Lower leg skin (tissue), 4 donors: ENCODE measurements at regions not wholly inside any gene's neighbourhood (a gene's known extent, or its start where the extent isn't known, plus 50 kb on each side); places are given as distances from the start of the nearest gene placed in this dataset.
"Not testable (repeated sequence)": the region's sequence is repeated elsewhere in the genome, so short reads cannot be mapped to it uniquely, and the experiment has no call there.

ENCODE experiments used
- DNase-seq, 2 donors: peaks; one replicate each; pipeline ENCODE4 v3.0.0-alpha.2; 2019; ENCODE audit warnings: low spot score in 2 of 2
- H3K4me3 ChIP-seq: fragments of 200-600 bp; sonication (generic); 2 replicates; pipeline ENCODE4 v1.5.1; 2017; ENCODE audit warnings: mild to moderate bottlenecking, low read depth; ENCODE audit not compliant: poor library complexity, severe bottlenecking
- POLR2A ChIP-seq, 2 donors: fragments of 450-650 bp; IDR thresholded peaks; one replicate each; pipeline ENCODE4 v1.6.1; 2016 to 2017; ENCODE audit warnings: antibody characterized with exemption in 2 of 2, mild to moderate bottlenecking in 1 of 2, moderate library complexity in 1 of 2
- WGBS, 2 donors: methylation state at CpG; one replicate each; pipeline ENCODE4 v1.1.5; 2018; 5-methylcytosine and 5-hydroxymethylcytosine counted together
- intact Hi-C: fragments of 100-400 bp; cut with DNase I; formaldehyde crosslinking; loops from one replicate; pipeline ENCODE4 v1.15.0; 2023; ENCODE audit warnings: low total_unique reads
- TF ChIP-seq, protein P1 (sequence below), 3 donors: fragments of 450-650 bp; IDR thresholded peaks; one replicate each; pipeline ENCODE4 v1.5.1; 2016; ENCODE audit warnings: antibody characterized with exemption in 3 of 3, mild to moderate bottlenecking in 3 of 3, moderate library complexity in 2 of 3

DNA sequence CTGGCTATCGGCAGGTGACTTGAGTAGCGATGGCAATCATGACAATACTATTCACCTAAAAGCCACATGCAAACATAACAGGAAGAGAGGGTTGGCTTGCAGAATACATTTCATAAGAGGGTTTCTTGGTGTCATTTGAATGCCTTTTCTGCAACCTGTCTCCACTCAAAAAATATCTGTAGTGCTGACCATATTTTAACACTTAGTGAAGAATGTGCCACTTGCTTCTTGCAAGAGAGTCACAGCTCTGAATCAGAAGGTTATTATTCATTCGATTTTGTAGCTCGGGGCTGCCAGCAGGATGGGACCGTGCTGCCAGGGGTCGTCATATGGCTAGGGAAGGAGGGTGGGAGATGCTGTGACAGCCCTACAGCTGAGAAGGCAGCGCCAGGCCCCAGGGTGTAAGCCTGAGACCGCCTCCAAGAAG, 152.0 kb upstream of the PITRM1 start:
- 59 to 63% methylated on average over 8 of the region's 8 CpGs for whole genome bisulfite sequencing, 2 donors
- intact Hi-C loops, result no loop called here
- no peak overlapping the region for H3K4me3 ChIP-seq
- TF ChIP-seq, protein P1, sequence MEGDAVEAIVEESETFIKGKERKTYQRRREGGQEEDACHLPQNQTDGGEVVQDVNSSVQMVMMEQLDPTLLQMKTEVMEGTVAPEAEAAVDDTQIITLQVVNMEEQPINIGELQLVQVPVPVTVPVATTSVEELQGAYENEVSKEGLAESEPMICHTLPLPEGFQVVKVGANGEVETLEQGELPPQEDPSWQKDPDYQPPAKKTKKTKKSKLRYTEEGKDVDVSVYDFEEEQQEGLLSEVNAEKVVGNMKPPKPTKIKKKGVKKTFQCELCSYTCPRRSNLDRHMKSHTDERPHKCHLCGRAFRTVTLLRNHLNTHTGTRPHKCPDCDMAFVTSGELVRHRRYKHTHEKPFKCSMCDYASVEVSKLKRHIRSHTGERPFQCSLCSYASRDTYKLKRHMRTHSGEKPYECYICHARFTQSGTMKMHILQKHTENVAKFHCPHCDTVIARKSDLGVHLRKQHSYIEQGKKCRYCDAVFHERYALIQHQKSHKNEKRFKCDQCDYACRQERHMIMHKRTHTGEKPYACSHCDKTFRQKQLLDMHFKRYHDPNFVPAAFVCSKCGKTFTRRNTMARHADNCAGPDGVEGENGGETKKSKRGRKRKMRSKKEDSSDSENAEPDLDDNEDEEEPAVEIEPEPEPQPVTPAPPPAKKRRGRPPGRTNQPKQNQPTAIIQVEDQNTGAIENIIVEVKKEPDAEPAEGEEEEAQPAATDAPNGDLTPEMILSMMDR (IDR thresholded peaks at IDR 0.05), result no peak
- TF ChIP-seq POLR2A (IDR thresholded peaks at IDR 0.05), result no peak
- DNase-seq, result no peak

- DNase-seq, result no peak
- 22 to 36% methylated on average over 11 of the region's 11 CpGs for WGBS, 2 donors
- TF ChIP-seq, protein P1 (IDR thresholded peaks at IDR 0.05), result no peak
- TF ChIP-seq POLR2A (IDR thresholded peaks at IDR 0.05), result no peak
- intact Hi-C loops, result no loop called here
- H3K4me3 ChIP-seq, result no peak overlapping the region
Observed at GRCh38 chr10:3323865-3324498, 151.4 kb upstream of the PITRM1 start.

GRCh38 chr10:3321123-3321522, 148.5 kb upstream of the PITRM1 start:
- DNase-seq, result no peak
- WGBS, 2 donors, result 63 to 65% methylated on average over 9 of the region's 9 CpGs
- TF ChIP-seq, protein P1 (IDR thresholded peaks at IDR 0.05), result no peak
- TF ChIP-seq POLR2A (IDR thresholded peaks at IDR 0.05), result no peak
- intact Hi-C loops, result no loop called here
- no peak overlapping the region for H3K4me3 ChIP-seq

GRCh38 chr10:3319811-3320226, 147.2 kb upstream of the PITRM1 start:
- DNase-seq, result peak in 1 of 2 donors; percentile 70
- intact Hi-C loops, result no loop called here
- TF ChIP-seq, protein P1 (IDR thresholded peaks at IDR 0.05), result no peak
- no peak for TF ChIP-seq POLR2A (IDR thresholded peaks at IDR 0.05)
- H3K4me3 ChIP-seq, result no peak overlapping the region
- WGBS, 2 donors, result 89 to 93% methylated on average over 23 of the region's 25 CpGs

- peak in 1 of 2 donors; percentile 56 for DNase-seq
- H3K4me3 ChIP-seq, intact Hi-C loops: not testable (repeated sequence)
- WGBS, 2 donors, result 96 to 98% methylated on average over 20 to 22 of the region's 22 CpGs
Observed at GRCh38 chr10:3318480-3318807, 145.9 kb upstream of the PITRM1 start.

DNA sequence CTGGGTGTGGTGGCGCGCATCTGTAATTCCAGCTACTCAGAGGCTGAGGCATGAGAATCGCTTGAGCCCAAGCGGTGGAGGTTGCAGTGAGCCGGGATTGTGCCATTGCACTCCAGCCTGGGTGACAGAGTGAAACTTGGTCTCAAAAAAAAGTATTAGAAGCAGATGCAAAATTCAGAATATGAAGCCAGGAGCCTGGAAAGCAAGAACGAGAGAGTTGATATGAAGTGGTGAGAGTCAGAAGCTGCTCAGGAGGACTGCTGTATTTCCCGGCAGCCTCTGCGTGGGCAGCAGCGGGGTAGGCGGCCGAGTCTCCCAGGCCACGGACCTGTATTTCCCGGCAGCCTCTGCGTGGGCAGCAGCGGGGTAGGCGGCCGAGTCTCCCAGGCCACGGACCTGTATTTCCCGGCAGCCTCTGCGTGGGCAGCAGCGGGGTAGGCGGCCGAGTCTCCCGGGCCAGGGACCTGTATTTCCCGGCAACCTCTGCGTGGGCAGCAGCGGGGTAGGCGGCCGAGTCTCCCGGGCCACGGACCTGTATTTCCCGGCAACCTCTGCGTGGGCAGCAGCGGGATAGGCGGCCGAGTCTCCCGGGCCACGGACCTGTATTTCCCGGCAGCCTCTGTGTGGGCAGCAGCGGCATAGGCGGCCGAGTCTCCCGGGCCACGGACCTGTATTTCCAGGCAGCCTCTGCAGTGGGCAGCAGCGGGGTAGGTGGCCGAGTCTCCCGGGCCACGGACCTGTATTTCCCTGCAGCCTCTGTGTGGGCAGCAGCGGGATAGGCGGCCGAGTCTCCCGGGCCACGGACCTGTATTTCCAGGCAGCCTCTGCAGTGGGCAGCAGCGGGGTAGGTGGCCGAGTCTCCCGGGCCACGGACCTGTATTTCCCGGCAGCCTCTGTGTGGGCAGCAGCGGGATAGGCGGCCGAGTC, 145.2 kb upstream of the PITRM1 start:
- WGBS, 2 donors, result 92 to 94% methylated on average over 33 to 51 of the region's 61 CpGs
- DNase-seq, H3K4me3 ChIP-seq, intact Hi-C loops: not testable (repeated sequence)

GRCh38 chr10:3314445-3315085, 142.0 kb upstream of the PITRM1 start:
- 94 to 100% methylated on average over 1 to 3 of the region's 5 CpGs for WGBS, 2 donors
- intact Hi-C loops, DNase-seq, H3K4me3 ChIP-seq: not testable (repeated sequence)

DNA sequence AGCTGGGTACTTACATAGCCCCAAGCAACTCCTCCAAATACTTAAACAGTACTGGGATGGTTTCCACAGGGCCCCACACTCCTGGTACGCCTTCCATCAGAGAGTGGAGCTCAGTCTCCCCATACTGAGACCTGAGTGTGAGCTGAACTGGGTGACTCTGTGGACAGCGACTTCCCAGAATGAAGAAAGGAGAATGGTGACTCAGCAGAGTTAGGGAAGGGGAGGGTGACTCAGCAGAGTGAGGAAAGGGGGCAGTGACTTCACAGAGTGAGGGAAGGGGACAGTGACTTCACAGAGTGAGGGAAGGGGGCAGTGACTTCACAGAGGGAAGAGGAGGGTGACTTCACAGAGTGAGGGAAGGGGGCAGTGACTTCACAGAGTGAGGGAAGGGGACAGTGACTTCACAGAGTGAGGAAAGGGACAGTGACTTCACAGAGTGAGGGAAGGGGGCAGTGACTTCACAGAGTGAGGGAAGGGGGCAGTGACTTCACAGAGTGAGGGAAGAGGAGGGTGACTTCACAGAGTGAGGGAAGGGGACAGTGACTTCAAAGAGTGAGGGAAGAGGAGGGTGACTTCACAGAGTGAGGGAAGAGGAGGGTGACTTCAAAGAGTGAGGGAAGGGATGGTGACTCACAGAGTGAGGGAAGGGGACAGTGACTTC, 141.3 kb upstream of the PITRM1 start:
- 57 to 59% methylated on average over 2 of the region's 2 CpGs for WGBS, 2 donors
- H3K4me3 ChIP-seq, intact Hi-C loops, DNase-seq: not testable (repeated sequence)
